ENCODE measurements at regions not wholly inside any gene's neighbourhood (a gene's known extent, or its start where the extent isn't known, plus 50 kb on each side); places are given as distances from the start of the nearest gene placed in this dataset.

GRCh38 chr2:234802845-234803171 is 149.0 kb upstream of the SH3BP4 start:
- no peak for DNase-seq (ENCODE audit: low spot score)

- no peak for DNase-seq (ENCODE audit: low spot score)
Measured at GRCh38 chr2:234802071-234802844, 149.6 kb upstream of the SH3BP4 start.

DNA sequence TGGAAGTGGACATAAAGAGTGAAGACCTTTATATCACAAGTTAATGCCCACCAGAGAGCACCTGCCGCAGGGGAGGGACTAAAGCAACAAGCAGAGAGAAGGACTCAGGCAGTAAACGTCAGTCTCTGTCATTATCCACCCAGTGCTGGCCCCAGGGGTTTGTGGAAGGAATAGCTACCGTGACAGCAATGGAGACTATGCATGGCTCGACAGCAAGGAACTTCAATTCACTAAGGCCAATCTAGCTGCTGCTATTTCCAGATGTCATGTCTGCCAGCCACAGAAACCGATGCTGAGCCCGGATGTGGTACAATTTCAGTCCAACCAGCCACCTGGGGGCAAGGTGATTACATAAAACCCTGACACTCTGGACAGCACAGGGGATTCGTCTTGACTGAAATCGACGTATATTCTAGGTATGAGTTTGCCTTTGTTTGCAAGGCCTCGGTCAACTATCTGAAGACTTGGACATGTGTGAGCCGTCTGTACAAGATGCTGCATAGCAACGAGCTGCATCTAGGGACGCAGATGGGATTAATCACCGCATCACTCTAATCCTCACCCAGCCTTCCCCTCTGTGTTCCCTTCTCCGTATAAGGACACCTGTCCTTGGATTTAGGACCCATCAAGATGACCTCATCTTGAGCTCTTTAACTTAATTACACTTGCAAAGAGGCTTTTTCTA is 154.1 kb upstream of the SH3BP4 start:
- no peak for DNase-seq (ENCODE audit: low spot score)

DNA sequence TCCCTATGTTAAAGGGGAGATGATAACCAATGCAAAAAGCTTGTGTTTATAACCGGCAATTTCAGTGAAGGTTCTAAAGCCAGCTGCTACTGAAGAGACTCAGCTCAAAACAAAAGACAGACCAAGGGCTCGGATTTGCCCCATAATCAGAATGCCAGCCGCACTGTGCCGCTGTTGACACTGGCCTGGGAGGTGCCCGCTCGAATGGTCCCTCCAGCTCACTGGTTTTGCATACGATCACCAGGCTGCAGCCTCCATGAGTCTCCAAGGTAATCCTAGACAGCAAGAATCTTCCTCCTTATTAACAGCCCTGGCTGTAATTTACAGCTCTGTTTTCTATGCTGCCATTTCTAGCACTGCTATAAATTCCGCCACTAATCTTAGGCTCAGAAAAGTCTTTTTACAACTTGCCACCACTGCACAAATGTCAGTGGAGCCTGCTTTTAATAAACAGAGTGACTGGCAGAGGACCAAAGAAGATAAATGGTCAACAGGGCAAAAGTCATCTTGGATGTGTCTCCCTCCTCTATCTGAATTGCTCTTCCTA is 155.7 kb upstream of the SH3BP4 start:
- DNase-seq (ENCODE audit: low spot score) = no peak

- DNase-seq (ENCODE audit: low spot score) = no peak
Measured at GRCh38 chr2:234795272-234795920, 156.4 kb upstream of the SH3BP4 start.

- no peak for DNase-seq (ENCODE audit: low spot score)
Measured at GRCh38 chr2:234794866-234795265, 157.0 kb upstream of the SH3BP4 start.

GRCh38 chr2:234793212-234793785 is 158.5 kb upstream of the SH3BP4 start:
- DNase-seq (ENCODE audit: low spot score) = no peak

DNA sequence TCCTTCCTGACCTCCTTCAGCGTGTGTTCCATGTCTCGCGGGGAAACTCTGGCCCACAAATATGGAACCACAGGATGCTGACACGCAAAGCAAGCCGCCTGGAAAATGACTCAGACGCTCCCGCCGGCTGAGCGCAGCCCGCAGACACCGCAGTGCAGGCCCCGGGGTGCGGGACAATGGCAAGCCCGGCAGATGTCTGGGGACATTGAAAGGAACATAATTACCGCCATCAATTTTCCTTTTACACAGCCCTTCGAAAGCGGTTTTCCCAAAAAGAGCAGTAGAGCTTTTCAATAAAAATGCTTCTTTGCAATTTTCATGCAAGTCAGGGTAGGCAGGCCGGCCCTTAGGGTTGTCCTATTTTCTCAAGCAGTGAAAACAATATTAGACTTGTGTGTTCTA is 159.2 kb upstream of the SH3BP4 start:
- peak; percentile 74 for DNase-seq (ENCODE audit: low spot score)

- peak; percentile 60 for DNase-seq (ENCODE audit: low spot score)
Measured at GRCh38 chr2:234792096-234792495, 159.7 kb upstream of the SH3BP4 start.

DNA sequence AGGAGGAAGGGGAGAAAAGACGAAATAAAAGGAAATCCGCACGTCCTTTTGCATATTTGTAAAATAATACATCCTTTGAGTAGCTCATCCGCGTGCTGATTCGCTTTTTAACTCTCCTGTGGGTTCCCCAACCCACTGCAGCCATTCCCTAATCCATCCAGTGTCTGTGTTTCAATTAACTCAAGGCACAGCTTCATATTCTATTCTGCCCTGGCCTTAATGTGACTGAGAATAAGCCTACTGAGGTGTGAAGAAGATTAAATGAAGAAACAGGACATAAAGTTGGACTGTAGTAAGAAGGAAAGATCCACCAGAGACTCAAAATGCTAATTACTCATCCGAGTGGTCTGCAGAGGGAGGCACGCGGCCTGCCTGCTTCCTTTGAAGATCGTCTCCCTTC is 161.4 kb upstream of the SH3BP4 start:
- DNase-seq (ENCODE audit: low spot score) = peak; percentile 1

- DNase-seq (ENCODE audit: low spot score) = peak; percentile 57
Measured at GRCh38 chr2:234789556-234790325, 162.1 kb upstream of the SH3BP4 start.

GRCh38 chr2:234788841-234789240 is 163.0 kb upstream of the SH3BP4 start:
- DNase-seq (ENCODE audit: low spot score) = peak; percentile 76

- no peak for DNase-seq (ENCODE audit: low spot score)
Measured at GRCh38 chr2:234788381-234788780, 163.4 kb upstream of the SH3BP4 start.

DNA sequence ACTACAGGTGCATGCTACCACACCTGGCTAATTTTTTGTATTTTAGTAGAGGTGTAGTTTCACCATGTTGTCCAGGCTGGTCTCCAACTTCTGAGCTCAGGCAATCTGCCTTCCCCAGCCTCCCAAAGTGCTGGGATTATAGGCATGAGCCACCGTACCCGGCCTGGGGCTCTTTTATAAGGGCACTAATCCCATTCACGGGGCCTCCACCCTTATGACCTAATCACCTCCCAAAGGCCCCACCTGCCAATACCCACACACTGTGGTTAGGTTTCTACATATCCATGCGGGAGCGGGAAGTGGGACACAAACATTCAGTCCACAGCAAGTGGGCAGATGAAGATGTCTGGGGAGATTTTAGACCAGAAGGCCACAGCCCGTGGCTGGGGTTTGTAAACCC is 164.7 kb upstream of the SH3BP4 start:
- DNase-seq (ENCODE audit: low spot score) = peak; percentile 35

GRCh38 chr2:234773764-234774409 is 177.9 kb upstream of the SH3BP4 start:
- DNase-seq (ENCODE audit: low spot score) = no peak

DNA sequence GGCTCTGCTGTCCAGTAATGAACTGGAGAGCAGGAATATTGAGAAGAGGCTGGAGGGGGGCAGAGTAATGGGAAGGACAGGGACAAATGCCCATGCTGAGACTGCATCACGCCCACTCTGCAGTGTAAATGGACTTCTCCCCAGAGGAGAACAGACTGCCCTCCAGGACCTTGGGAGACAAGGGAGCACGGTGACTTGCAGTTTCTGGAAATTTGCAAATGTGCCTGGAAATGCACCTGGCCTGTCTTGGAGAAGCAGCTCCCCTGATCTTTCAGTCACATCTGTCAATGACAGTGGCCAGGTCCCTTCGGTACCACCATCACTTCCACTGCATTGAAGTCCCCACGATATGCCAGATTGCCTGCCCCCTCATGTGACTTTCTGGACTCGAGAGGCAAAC is 178.7 kb upstream of the SH3BP4 start:
- no peak for DNase-seq (ENCODE audit: low spot score)

- DNase-seq (ENCODE audit: low spot score) = no peak
Measured at GRCh38 chr2:234772733-234773060, 179.1 kb upstream of the SH3BP4 start.

DNA sequence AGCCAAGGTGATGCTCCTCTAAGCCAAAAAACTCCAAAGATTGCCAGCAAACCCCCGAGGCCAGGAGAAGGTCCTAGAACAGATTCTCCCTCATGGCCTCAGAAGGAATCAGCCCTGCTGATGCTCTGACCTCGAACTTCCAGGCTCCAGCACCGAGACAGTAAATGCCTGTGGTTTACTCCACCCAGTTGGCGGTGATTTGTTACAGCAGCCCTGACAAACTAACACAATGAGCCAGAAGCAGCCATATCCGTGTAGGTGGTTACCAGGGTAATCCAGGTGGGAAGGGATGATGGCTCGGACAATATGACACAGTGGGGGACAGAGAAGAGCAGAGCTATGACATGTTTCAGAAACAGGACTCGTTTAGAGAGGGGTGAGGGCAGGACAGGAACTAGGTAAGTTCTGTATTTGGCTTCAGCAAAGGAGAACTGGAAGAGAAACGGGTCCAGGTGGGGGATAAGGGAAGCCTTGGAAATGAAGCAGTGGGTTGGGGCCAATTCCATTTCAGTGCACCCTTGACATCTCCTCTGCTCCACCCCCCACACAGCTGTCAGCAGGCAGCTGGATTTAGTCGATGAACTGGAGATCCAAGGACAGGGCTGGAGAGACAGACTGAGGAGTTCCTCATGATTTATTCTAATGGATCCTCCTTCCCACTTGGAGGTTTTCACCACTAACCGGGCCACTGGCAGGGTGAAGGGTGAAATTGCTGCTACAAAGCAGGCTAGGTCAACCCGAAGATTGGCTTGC is 179.7 kb upstream of the SH3BP4 start:
- DNase-seq (ENCODE audit: low spot score) = no peak

DNA sequence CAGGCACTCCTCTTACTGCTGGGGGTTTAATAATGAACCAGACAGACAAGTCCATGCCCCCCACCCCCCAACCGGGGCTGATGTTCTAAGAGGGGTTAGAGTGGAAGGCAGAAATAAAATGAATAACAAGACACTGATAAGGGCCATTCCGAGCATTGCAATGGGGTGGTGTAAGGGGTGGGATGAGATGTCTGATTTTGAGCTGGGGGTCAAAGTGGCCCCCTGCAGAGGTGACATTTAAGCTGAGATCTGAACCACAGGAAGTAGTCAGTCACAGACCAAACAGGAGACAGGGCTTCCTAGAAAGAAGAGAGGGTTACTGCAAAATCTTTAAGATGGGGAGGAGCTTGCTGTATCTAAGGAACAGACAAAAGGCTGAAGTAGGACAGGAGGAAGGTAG is 180.6 kb upstream of the SH3BP4 start:
- no peak for DNase-seq (ENCODE audit: low spot score)

DNA sequence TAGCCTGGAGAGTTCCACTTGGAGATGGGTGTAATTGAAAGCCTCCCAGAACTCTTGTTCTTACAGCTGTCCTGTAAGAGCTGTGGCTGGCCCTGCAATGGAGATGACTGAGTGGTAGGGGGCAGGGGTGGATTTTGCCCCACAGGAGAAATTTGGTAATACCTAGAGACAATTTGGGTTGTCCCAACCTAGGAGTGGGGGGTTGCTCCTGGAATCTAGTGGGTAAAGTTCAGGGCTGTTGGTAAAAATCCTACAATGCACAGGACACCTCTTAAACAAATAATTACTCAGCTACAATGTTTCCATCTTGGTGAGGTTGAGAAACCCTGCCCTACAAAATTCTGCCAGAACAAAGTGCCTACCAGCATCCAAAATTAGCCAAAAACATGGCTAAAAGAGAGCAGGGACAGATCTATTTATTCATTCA is 181.1 kb upstream of the SH3BP4 start:
- DNase-seq (ENCODE audit: low spot score) = no peak

Measured in mesenteric fat pad (tissue), 1 donor.